ENCODE measurements at regions not wholly inside any gene's neighbourhood (a gene's known extent, or its start where the extent isn't known, plus 50 kb on each side); places are given as distances from the start of the nearest gene placed in this dataset.

GRCh38 chr19:27752530-27753184 is 1460.3 kb downstream of the UQCRFS1 start:
- no peak for DNase-seq

- no peak for DNase-seq
These were observed 1461.9 kb downstream of the UQCRFS1 start for GRCh38 chr19:27751044-27751391.

- DNase-seq: no peak
These were observed 1462.4 kb downstream of the UQCRFS1 start for GRCh38 chr19:27750391-27751043.

GRCh38 chr19:27748551-27749152 is 1464.3 kb downstream of the UQCRFS1 start:
- no peak for DNase-seq

- DNase-seq: no peak
These were observed 1466.1 kb downstream of the UQCRFS1 start for GRCh38 chr19:27746691-27747380.

GRCh38 chr19:27745978-27746542 is 1466.9 kb downstream of the UQCRFS1 start:
- no peak for DNase-seq

GRCh38 chr19:27744926-27745768 is 1467.8 kb downstream of the UQCRFS1 start:
- no peak for DNase-seq

GRCh38 chr19:27742041-27742440 is 1470.9 kb downstream of the UQCRFS1 start:
- no peak for DNase-seq

- DNase-seq: no peak
These were observed 1471.7 kb downstream of the UQCRFS1 start for GRCh38 chr19:27741236-27741635.

- no peak for DNase-seq
These were observed 1472.6 kb downstream of the UQCRFS1 start for GRCh38 chr19:27740396-27740795.

- DNase-seq: no peak
These were observed 1474.3 kb downstream of the UQCRFS1 start for GRCh38 chr19:27738569-27739193.

- DNase-seq: no peak
These were observed 1476.7 kb downstream of the UQCRFS1 start for GRCh38 chr19:27736225-27736624.

- no peak for DNase-seq
These were observed 1477.6 kb downstream of the UQCRFS1 start for GRCh38 chr19:27735314-27735713.

- DNase-seq: no peak
These were observed 1478.3 kb downstream of the UQCRFS1 start for GRCh38 chr19:27734496-27735220.

GRCh38 chr19:27733551-27734266 is 1479.2 kb downstream of the UQCRFS1 start:
- no peak for DNase-seq

GRCh38 chr19:27729332-27729731 is 1483.6 kb downstream of the UQCRFS1 start:
- DNase-seq: no peak

GRCh38 chr19:27722625-27723024 is 1490.3 kb downstream of the UQCRFS1 start:
- DNase-seq: no peak

GRCh38 chr19:27720155-27720554 is 1492.8 kb downstream of the UQCRFS1 start:
- no peak for DNase-seq

GRCh38 chr19:27719034-27719433 is 1493.9 kb downstream of the UQCRFS1 start:
- DNase-seq: no peak

- no peak for DNase-seq
These were observed 1494.7 kb downstream of the UQCRFS1 start for GRCh38 chr19:27718234-27718633.
